HG03354 (cell line): ENCODE measurements at regions not wholly inside any gene's neighbourhood (a gene's known extent, or its start where the extent isn't known, plus 50 kb on each side); places are given as distances from the start of the nearest gene placed in this dataset.

ENCODE experiments used
- ATAC-seq: cut with Tn5 transposase; IDR thresholded peaks from one replicate; pipeline ENCODE4 v1.9.1; 2021; ENCODE audit warnings: mild to moderate bottlenecking; ENCODE audit not compliant: unreplicated experiment, poor library complexity, severe bottlenecking

DNA sequence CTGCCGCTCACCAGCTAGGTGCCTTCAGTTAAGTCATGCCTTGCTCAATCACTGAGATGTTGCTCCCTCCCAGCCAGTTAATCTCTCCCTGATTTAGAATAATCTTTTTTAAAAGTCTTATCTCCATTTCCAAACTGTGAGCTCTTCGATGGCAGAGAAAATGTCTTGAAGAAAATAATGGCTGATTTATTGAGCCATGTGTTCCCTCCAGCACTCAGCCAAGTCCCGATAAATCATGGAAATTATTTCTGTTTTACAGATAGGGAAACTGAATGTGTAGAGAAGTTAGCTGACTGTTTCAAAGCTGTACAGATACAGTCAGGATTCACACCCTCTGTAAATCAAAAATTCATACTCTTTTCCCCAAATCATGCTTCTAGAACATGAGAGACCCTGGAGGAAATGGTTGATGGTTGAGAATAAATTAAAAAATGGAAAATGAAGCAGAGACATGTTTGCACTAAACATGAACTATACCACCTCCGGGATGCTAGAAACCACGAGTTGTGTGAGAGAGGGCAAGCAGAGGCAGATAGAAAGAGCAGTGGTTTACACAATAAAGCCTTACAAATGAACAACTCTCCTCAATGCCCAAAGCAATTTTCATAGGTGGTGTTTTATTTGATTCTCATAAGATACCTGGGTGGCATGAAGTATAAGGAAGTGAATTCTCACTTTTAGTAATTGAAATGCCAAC, 376.4 kb downstream of the PLPP3 start:
- ATAC-seq, result no peak

DNA sequence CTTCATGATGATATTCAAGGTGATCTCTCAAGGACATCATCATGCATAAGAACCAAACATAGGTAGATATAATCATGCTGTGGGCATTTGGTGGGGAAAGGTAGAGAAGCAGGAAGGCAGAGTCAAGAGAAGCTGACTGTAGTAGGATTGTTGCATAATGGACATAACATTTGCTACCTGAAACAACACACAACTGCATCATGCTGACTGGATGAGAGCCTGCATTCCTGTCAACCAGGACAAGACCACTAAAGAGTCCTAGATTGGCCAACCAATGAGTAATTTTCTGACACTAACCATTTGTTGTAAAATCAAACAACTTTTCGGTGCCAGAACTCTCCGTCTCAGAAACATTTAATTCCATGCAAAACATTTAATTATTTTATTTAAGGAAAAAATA, 377.2 kb downstream of the PLPP3 start:
- no peak for ATAC-seq

DNA sequence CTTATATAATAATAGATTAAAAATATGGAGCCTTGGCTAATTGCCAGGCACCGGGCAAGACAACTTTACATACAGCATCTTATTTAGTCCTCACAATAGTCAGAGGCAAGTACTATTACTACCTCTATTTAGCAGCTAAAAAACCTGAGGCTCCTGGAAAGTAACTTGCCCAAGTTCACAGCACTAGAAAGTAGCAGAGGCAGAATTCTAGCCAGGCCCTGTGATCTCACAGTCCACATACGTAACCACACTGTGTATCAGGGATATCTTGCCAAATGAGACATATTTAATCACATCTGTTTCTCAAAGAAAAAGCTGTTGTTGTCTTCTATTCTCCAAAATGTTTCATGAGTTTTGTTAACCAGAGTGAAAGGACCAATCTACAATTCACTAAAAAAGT, 378.5 kb downstream of the PLPP3 start:
- ATAC-seq, result no peak

DNA sequence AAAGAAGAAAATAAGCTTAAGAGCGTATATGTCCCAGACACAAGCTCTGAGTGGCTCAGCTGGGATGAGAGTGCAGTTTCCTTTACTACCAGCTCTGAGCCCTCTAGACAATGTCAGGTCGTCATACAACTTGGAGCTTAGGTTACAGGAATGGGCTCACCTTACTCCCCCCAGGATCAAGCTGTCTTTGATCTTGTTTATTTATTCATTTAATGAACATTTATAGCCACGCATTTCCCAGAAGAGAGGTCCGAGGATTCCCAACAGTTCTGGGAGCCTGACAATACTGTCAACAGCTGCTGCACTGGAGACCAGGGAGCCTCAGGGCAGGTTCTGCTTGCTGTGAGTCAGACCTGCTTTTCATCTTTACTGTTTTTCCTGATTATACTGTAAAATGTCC, 378.9 kb downstream of the PLPP3 start:
- no peak for ATAC-seq

DNA sequence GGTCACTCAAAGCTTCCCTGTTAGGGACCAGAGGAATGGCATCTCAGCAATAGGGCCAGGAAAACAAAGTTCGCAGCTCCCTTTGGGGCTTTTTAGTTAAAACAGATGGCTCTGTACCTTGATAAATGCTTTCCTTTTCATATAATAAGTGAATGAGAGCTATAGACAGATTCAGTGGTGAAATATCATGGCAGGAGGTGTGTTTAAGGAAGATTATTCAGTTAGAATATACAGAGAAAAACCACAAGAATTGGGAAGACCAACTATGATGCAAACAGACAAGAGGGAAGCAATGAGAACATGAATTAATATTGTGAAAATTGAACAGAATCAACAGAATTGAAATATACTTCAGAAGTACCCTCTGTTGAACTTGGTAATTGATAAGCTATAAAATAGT, 379.4 kb downstream of the PLPP3 start:
- no peak for ATAC-seq

GRCh38 chr1:56199061-56199460, 380.3 kb downstream of the PLPP3 start:
- no peak for ATAC-seq

DNA sequence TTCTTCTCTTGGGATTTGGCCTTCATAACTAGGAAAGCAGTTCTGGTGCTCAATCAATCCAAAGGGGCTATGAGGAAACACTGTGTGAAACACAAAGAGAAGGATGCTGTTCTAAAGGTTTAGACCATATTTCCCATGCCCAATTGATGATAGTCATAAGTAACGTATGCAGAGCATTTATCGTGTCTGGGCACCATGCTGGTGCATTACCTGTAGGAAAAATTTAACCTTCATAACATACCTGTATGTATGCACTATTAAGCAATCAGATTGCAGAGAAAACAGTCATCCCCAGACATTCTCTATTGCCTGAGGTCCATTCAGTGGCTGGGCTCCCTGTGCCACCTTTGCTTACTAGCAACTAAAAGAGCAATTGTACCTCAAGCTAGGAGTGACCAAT, 381.4 kb downstream of the PLPP3 start:
- ATAC-seq, result no peak

GRCh38 chr1:56196839-56197238, 382.5 kb downstream of the PLPP3 start:
- ATAC-seq, result no peak

DNA sequence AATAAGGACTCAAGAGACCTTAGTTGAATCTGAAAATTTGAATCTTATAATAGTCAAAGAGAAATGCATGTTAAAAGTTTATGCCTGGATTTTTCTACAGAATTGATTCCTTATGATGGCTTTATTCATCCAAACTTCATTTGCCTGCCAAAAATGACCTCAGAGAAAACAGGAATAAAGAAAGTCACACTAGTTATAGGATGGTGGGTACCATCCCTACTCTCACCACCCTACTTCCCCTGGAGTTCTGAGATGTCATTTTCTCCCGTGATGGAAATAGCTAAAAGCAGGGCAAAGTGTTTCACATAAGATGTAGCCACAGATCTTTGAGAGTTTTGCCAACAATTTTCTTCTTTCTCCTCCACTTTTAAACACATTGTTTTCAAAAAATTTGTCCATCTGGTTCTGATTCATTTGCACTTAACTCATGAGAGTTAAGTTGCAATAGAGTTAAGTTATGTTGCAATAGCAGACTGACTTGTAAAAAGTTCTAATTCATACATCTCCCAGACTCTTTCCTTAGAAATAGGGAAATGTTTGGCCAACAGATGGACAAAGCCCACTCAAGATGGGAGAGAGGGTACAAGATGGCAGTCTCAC, 384.6 kb downstream of the PLPP3 start:
- no peak for ATAC-seq

DNA sequence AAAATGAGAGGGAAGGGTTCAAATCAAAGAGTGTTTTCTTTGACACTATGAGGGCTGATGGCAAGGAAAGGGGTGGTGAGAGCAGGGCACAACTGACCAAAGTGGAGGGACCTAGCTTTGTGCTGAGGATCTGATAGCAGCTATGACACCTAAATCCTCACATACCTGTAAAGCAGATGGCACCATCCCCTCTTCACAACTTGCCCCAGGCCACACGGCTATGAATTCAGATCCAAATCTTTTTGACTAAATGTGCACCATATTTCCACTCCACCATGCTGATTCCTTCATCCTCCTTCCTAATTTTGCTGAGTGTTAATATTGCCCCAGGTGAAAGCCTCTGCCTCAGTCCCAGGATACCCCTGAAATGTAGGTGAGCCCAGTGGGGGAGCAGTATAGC, 385.7 kb downstream of the PLPP3 start:
- ATAC-seq, result no peak

- no peak for ATAC-seq
Measured at GRCh38 chr1:56191369-56191768, 388.0 kb downstream of the PLPP3 start.

GRCh38 chr1:56190806-56191365, 388.5 kb downstream of the PLPP3 start:
- no peak for ATAC-seq

- no peak for ATAC-seq
Measured at GRCh38 chr1:56189946-56190805, 389.2 kb downstream of the PLPP3 start.

DNA sequence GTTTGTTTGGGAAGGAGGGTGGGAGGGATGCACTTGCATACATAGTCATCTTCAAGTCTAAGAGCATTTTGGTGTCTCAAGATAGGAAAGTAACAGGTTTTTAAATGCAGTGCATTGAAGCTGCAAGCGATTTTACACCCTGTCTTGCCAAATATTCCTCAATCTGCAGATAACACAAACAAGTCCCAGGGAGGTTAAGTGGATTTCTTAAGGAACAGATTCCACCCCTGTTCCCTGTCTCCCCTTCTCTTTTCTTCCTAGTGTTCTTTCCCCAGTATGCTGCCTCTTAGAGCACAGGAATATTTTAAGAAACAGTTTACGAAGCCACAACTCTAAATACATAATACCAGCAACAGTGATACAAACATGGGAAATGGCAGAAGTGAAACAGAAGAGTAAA, 389.9 kb downstream of the PLPP3 start:
- ATAC-seq, result no peak

GRCh38 chr1:56188855-56189254, 390.5 kb downstream of the PLPP3 start:
- no peak for ATAC-seq

DNA sequence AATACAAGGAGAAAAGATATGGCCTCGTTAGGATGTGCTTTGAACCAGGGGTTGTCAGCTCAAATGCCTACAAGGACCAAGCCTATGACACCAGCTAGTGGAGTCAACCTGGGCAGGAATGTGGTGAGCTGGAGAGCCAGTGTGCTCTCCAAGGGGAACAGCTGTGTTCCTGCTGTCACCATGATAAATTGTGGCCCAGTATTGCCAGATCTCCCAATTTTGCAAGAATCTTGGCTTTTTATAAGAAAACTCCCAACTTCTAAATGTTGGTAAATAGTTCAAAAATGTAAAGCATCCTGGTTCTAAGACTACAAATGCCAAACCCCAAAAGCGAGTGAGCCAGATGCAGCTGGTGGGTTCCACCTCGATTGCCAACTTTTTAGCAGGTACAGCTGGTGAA, 391.1 kb downstream of the PLPP3 start:
- ATAC-seq, result no peak

DNA sequence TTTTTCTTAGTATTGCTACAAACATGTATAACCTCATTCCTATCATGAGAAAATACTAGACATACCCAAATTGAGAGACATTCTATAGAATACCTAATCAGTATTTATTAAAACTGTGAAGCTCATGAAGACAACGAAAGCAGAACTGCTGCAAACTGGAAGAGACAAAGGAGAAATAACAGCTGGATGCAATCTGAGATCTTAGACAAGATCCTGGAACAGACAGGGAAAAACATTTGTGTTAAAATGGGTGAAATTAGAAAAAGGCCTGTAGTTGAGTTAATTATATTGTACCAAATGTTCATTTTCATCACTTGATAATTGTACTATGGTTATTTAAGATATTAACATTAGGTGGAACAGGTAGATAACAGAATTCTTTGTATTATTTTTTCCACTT, 392.0 kb downstream of the PLPP3 start:
- no peak for ATAC-seq

GRCh38 chr1:56185493-56185892, 393.9 kb downstream of the PLPP3 start:
- ATAC-seq, result no peak

DNA sequence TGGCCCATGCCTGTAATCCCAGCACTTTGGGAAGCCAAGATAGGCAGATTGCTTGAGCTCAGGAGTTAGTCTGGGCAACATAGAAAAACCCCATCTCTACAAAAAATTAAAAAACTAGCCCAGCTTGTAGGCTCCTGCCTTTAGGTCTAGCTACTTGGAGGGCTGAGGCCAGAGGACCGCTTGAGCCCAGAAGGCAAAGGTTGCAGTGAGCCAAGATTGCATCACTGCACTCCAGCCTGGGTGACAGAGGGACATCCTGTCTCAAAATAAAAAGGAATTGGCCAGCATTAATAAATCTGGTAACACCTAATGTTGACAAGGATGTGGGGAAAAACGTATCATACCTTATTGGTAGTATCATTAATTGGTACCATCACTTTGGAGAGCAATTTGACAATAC, 396.2 kb downstream of the PLPP3 start:
- no peak for ATAC-seq

- ATAC-seq, result no peak
Measured at GRCh38 chr1:56180520-56181190, 398.7 kb downstream of the PLPP3 start.
